ENCODE measurements at regions not wholly inside any gene's neighbourhood (a gene's known extent, or its start where the extent isn't known, plus 50 kb on each side); places are given as distances from the start of the nearest gene placed in this dataset.
"Not testable (repeated sequence)": the region's sequence is repeated elsewhere in the genome, so short reads cannot be mapped to it uniquely, and the experiment has no call there.

DNA sequence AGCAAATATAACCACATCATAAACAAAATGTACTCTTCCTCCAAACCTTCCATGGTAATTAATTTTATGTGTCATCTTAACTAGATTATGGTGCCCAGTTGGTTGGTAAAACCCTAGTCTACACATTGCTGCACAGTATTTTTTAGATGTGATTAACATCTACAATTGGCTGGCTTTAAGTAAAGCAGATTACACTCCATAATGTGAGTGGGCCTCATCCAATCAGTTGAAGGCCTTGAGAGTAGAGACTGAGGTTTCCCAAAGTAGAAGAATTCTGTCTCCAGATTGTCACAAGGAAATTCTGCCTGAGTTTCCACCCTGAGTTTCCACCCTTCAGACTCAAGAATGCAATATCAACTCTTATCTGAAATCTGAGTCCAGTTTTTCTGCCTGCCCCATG is 128.4 kb upstream of the USP25 start:
- no peak for DNase-seq

DNA sequence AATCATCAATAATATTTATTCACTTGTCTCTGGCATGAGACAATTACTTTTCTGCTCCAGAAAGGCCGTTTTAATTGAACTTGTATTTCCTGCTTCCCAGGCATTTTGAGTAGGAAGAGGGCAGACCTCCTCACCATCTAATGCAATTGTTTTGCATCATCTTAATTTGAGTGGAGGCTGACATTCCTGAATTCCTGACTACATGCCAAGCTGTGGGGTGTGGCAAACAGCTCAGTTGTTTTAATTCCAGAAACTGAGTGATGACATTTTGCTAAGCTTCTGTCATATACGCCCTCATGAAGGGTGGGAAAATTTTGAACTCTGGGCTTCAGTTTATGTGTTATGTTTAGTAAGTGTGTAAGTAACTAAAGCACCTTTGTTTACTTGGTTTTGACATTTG is 125.4 kb upstream of the USP25 start:
- DNase-seq: peak in 3 of 56 donors; percentile 4 to 27 (median 17)

DNA sequence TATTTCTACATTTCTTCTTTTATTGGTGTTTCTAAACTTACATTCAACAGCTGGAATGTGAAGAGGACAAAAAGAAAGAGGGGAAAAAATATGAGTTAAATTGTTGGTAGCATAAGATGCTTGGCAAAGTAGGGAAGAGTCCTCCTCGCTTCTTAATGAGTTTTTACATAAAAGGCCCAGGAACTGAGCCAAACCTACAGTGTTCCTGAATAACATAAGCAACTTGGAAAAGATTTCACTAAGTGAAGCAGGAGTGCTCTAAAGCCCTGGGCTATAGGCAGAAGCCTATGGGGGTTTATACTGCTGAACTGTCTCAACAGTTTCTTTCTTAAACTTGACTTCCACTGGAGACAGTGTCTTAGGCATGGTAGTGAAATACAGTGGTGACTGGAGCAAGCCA is 115.0 kb upstream of the USP25 start:
- no peak for DNase-seq

DNA sequence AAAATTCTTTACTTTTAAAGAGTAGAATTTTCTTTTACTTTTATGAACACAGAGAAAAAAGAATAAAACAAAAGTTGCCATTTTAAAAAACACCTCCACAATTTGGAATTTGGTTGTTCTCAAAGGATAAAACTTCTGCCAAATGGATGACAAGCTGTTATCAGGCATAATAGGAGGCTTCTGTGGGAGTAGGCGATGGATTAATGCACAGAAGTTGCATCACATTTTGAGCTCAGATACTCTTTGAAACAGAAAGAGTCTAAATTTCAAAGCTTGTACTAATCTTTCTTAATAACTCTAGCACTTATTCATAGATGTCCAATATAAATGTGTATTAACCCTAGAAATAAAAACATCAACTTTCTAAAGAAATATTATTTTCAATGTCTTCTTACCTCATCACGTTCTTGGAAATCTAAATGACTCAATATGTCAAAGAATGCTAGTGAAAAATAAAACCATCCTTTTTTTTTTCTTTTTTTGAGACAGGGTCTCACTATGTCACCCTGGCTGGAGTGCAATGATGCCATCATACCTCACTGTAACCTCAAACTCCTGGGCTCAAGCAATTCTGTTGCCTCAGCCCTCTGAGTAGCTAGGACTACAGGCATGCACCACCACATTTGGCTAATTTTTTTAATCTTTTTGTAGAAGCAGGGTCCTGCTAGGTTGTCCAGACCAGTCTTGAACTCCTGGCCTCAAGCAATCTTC is 112.8 kb upstream of the USP25 start:
- peak in 5 of 56 donors; percentile 0 to 50 (median 10) for DNase-seq

DNA sequence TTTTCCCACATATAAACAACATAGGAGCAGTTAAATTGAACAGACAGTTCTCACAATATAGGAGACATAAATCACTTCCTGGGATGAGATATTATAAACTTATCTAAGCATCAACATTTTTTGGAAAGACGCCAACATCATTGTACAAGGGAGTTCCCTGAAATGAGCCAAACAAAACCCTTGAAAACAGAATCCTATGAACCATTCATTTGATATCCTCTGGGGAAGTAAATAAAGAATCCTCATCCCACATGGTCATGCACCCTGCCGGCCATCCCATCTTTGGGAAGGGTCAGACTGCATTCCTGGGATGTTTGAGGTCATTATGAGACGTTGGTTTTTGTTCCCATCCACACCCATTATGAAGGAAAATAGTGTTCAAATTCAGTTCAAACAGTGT is 111.8 kb upstream of the USP25 start:
- DNase-seq: no peak

DNA sequence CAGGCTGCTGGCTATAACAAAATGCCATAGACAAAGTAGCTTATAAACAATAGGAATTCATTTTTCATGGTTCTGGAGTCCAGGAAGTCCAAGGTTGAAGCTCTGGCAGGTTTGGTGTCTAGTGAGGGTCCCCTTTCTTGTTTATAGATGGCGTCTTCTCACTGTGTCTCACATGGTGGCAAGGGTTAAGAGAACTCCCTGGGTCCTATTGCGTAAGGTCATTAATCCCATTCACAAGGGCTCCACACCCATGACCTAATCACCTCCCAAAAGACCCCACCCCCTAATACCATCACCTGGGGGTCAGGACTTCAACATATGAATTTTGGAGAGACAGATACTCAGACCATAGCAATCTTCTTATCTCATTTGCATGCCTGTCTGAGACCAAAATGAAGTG is 108.9 kb upstream of the USP25 start:
- DNase-seq: no peak

DNA sequence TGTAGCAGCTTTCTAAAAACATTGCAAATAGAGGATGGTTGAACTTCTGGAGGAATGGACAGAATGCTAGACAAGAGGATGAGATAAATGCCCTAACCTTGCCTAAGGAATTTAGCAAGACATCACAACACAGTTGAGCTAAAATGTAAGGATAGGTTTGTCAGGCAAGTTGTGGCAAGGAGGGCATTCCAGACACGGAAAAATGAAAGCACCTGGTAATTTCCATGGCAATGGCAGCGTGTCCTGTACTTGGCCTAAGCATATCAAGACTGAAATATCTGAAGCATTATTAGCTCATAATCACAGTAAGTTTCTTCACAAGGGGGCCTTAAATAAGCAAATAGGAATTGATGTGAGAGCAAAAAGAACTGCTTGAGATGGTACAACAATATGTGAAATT is 105.1 kb upstream of the USP25 start:
- DNase-seq: no peak

DNA sequence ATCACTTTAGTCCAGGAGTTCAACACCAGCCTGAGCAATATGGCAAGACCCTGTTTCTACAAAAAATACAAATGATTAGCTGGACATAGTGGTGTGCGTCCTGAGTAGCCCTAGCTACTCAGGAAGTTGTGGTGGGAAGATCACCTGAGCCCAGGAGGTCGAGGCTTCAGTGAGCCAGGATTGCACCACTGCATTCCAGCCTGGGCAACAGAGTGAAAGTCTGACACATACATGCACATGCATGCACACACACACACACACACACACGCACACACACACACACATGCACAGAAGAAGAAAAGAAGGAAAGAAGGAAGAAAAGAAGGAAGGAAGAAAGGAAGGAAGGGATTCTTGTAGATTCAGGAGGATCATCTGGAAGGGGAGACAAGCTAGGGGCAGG is 104.4 kb upstream of the USP25 start:
- DNase-seq: no peak

DNA sequence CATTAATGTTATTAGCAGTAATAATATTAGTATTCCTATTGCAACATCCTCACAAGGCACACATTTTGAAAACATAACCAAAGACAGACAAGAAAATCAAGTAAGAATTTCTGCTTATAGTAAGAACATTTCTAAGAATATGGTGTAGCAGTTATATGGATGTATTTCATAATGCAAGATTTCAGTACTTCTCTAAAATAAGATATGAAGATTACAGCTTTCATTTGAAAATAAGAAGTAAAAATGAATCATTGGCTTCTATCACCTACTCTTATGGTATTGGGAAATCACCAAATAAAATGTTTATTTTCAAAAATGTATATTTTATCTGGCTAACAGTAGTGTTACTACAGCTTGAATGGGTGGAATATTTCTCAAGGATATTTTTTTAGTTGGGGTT is 103.8 kb upstream of the USP25 start:
- no peak for DNase-seq

DNA sequence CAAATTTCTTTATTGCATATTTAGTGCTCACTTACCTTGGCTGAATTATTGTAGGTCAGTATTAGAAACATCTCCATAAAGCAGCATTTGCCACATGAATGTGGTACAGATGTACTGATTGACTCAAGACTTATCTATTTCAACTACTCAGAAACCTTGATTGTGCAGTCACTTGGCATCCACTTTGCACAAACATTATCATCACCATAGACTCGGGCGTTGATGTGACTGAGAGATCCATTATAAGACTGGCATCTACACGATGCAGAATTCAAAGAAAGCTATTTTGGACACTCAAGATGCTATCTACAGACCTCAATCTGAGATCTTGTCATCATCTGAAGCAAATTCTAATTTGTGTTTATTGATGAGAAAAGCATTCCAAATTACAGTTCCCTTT is 102.8 kb upstream of the USP25 start:
- DNase-seq: no peak

DNA sequence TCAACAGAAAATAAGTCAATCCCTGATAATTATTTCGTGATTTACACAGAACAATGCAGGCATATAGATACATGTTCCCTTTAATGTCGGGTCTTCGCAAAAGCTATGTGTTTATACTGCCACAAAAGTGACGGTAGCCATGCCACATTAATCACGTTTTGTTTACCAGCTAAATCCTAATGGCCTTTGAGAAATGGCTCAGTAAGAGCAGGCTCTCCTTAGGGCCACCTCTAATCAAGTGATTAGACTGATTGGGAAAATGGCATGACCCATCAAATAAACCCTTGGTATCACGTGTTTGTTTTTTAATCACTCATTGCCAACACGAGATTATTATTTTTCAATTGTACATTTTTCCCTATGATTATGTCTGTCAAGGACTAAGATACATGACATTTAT is 102.0 kb upstream of the USP25 start:
- DNase-seq: no peak

DNA sequence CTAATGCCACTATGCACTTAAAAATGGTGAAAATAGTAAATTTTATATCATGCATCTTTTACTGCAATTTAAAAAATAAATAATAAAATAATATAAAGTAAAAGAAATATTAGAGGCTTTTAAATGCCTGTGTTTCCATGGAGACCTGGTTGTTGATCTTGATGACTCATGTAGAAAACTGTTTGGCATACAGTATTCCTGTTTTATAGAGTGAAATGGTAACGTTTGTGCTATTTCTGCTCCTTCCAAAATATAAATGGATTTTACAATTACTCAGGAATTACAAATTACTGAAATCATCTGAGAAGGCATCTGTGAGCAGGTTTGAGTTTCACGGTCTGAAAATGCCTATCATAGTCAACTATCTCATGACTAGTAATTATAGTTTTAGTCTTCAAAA is 98.4 kb upstream of the USP25 start:
- DNase-seq: no peak

DNA sequence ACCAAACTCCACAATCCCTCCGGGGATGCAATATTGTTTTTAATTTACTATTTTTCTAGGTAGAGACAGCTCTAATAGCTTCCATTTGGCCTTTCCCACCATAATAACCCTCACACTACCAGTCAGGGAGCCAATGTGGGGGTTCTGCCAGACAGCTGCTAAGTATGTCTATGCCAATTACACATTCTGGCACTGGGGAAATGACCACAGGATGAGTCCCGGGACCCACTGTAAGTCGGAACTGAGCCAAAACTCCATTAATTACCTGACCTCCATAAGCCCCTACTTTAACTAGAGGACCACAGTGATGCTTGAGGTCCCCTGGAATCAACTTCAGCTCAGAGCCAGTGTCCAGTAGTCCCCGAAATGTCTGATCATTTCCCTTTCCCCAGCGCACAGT is 95.2 kb upstream of the USP25 start:
- DNase-seq: not testable (repeated sequence)

DNA sequence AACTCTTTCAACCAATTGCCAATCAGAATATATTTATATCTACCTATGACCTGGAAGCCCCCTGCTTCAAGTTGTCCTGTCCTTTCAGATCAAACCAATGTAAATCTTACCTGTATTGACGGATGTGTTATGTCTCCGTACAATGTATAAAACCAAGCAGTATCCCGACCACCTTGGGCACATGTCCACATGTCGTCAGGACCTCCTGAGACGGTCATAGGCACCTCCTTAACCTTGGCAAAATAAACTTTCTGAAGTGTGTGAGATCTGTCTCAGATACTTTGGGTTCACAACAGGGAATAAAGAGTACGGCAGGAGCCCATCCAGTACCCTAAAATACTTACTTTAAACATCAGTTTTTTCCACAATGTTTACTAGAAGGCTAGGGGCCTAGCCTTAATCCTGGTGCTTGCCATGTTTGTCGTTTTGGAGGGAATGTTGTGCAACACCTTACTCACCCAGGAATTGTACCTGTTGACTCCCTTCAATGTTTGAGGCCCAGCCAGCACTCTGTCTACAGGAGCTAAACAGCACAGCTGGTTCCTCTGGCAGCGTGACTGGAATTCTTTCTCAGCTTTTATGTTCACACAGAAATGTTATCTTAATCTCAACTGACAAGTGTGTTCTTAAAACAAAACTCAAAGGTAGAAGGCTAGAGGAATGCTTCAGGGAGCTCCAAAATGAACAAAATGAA is 90.8 kb upstream of the USP25 start:
- DNase-seq: peak in 6 of 56 donors; percentile 1 to 31 (median 8)

DNA sequence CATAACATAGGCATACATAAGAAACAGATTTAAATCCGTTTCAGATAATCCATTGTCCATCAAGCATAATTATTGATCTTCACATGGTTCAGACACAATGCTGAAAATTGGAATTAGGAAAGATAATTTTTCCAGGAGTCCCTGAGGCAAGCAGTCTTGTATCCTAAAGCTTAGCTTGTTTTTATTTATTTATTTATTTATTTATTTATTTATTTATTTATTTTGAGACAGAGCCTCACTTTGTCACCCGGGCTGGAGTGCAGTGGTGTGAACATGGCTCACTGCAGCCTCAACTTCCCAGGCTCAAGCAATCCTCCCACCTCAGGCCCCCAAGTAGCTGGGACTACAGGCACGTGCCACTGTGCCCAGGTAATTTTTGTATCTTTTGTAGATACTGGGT is 89.7 kb upstream of the USP25 start:
- not testable (repeated sequence) for DNase-seq

DNA sequence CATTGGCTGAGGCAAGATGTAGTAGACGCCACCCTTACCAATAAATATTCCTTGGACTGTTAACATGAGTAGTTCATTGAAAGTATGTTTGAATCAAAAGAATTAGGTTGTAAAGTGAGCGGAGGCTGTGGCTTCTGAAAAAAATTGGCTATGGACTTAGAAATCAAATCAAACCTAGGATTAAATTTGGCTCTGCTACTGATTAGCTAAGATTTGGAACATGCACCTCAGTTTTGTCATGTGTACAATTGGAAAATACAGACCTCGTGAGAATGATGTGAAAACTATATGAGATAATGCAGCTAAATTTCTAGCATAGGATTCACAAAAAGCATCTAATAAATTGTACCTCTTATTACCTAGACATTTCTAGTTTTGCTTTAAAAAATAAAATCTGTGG is 85.3 kb upstream of the USP25 start:
- no peak for DNase-seq

DNA sequence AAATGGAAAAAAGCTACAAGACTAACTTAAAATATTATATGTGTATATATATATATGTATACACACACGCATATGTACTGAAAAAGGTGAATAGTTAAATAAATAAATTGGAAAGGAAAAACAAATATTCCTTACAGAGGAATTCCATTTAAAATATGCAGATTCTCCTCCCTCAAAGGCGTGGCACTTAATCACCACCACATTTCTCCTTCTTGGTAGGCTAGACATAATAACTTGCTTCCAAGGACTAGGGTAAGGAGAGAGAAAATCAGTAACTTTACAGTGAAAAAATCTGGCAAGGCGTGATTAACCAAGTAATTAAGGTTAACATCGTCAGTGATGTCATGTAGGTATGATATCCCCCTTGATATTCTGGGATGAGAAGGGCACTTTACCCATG is 84.0 kb upstream of the USP25 start:
- no peak for DNase-seq

DNA sequence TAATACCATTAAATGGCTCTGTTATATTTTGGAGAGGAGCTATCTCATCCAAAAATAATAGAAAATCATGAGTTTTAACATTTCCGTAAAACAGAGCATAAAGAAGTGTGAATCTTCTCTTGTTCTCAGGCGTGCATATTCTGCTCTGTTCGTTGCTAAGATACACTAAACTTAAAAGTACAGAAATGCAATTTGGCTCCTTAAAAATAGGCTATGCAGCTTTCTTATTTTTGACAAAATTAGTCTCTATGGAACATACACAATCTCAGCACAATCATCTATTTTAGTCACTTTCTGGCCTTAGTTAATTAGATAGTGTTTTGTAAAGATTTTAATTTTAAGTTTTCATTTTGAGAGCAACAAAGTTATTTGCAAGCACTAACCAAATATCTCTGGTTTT is 79.0 kb upstream of the USP25 start:
- DNase-seq: no peak

DNA sequence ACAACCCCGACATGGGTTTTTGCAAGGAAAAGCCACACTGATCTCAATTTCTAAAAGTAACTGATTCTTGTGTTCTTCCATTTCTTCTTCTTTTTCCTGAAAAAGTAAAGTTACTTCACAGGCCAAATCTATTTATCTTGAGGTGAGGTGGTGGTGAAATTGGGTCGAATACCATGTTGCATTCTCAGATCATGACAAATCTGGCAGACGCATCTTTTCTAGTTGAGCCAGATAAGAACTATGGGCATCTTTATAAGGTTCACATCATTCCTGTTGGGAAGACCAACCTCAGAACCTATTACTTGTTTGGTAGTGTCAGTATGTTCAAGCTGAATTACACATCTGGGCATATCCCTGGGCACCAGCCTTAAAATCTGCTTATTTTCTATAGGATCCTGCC is 78.6 kb upstream of the USP25 start:
- no peak for DNase-seq

DNA sequence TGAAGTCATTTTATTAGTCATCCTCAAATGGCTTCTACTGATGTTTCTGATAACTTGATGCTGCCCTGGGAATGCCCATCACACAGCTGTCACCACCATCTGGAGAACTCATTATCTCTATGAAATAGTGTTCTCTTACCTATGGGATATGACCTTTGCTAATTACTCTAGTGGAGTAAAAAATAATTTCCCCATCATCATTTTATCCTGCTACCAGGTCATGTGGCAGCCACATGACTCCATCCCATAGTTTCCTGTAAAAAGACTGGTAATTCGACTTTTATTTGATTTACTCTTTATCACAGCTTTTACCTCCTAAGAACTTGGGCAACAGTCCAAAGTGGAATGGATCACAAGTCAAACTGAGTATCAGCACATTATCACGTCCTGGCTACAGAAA is 76.1 kb upstream of the USP25 start:
- DNase-seq: no peak

DNA sequence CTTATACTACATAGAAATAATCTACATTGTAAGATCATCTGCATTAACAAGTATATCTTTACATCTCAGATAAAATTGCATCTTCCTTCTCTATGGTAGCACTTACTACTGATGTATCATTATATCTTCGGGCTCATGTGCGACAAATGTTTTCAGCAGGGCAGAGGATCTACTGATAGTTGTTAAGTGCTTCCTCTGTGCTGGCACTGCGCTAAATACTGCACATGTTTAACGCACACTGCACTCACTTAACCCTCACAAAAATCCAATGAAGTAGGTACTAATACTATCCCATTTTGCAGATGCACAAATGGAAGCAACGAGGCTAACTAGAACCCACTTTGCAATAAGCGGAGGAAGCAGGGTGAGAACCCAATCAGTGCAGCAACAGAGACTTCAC is 75.6 kb upstream of the USP25 start:
- no peak for DNase-seq

DNA sequence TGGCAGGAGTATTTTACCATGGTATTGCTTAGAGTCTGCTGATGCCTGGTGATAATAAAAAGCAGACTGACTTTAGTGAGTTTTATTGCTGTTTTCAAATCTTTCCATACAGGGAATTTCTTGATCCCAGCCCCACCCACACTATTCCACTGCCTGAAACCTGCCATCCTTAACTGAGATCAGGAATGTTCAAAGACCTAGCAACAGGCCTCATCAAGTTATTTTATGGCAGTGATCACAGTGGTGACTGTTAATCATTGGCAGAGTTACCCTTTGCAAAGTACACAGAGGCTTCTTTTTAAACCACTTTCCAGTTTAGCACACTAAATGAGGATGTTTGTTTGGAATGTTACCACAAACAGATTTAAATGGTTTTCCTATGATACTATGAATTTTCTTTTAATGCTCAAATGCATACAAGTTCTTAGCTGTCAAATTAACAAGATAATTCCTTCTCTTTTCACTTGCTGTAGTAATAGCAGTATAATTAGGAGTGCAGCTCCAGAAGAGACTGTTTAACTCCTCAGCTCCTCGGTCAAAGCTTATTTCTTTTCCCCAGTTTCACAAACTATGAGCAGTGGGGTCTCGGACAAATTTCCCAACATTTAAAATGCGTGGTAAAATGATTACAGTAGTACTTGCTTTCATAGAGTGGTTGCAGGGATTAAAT is 69.9 kb upstream of the USP25 start:
- DNase-seq: peak in 1 of 56 donors; percentile 7

DNA sequence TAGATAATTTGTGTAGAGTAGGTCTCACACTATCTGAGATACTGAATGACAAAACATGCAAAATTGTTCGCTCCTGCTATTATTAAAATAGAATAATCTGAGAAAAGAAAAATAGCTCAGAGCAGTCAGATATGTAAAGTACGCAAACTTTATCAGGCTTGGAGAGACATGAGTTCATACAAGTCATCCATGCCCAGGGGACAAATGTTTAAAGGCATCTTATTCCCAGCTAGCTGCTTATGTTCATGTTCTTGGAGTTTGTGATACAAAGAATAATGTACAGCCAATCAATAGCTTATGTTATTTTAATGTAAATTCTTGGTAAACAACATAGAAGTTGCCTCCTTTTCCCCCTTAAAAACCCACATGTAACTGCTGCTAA is 69.4 kb upstream of the USP25 start:
- no peak for DNase-seq
